GM12878 (cell line): ENCODE measurements at regions not wholly inside any gene's neighbourhood (a gene's known extent, or its start where the extent isn't known, plus 50 kb on each side); places are given as distances from the start of the nearest gene placed in this dataset.

ENCODE experiments used
- CREB1 ChIP-seq: IDR thresholded peaks from 2 replicates; pipeline ENCODE4 v1.6.1; 2012; ENCODE audit warnings: low read depth, mild to moderate bottlenecking, inconsistent platforms
- CTCF ChIP-seq, 3 experiments: IDR thresholded peaks in 2 of 3; conservative IDR thresholded peaks in 1 of 3; 2 replicates each; pipeline ENCODE4 v1.5.1; 2011; ENCODE audit warnings: low read depth in 3 of 3, low read length in 3 of 3, mild to moderate bottlenecking in 3 of 3, control low read depth in 2 of 3, moderate library complexity in 2 of 3, inconsistent platforms in 1 of 3, mixed read lengths in 1 of 3; ENCODE audit not compliant: control insufficient read depth in 2 of 3, insufficient read depth in 1 of 3; ENCODE audit errors: extremely low read depth in 1 of 3
- IKZF1 ChIP-seq: fragments of 450-650 bp; conservative IDR thresholded peaks from 2 replicates; pipeline ENCODE4 v1.6.1; 2017; ENCODE audit warnings: antibody characterized with exemption, mild to moderate bottlenecking
- IRF3 ChIP-seq: fragments of 450-650 bp; IDR thresholded peaks from 2 replicates; pipeline ENCODE4 v1.6.1; 2014; ENCODE audit warnings: mild to moderate bottlenecking
- KDM1A ChIP-seq: fragments of 200-600 bp; sonication (generic); IDR thresholded peaks from 2 replicates; pipeline ENCODE4 v1.6.1; 2016; ENCODE audit warnings: borderline replicate concordance
- NFYB ChIP-seq: IDR thresholded peaks from 2 replicates; pipeline ENCODE4 v1.6.1; 2011; ENCODE audit warnings: low read depth, mild to moderate bottlenecking, low read length, improper control_type of control experiment, moderate library complexity; ENCODE audit not compliant: insufficient read depth
- POLR2A ChIP-seq: IDR thresholded peaks from 2 replicates; pipeline ENCODE4 v1.6.1; 2011; ENCODE audit warnings: low read depth, mild to moderate bottlenecking, low read length
- POLR2AphosphoS2 ChIP-seq: IDR thresholded peaks from 2 replicates; pipeline ENCODE4 v1.6.1; 2011; ENCODE audit warnings: low read depth, mild to moderate bottlenecking, low read length, improper control_type of control experiment, moderate library complexity
- PRDM15 ChIP-seq: fragments of 450-650 bp; formaldehyde crosslinking; IDR thresholded peaks from 2 replicates; pipeline ENCODE4 v1.4.0; 2020; ENCODE audit warnings: mild to moderate bottlenecking, moderate library complexity
- ZZZ3 ChIP-seq: IDR thresholded peaks from 2 replicates; pipeline ENCODE4 v1.6.1; 2011; ENCODE audit warnings: low read depth; ENCODE audit not compliant: control insufficient read depth, insufficient read length

DNA sequence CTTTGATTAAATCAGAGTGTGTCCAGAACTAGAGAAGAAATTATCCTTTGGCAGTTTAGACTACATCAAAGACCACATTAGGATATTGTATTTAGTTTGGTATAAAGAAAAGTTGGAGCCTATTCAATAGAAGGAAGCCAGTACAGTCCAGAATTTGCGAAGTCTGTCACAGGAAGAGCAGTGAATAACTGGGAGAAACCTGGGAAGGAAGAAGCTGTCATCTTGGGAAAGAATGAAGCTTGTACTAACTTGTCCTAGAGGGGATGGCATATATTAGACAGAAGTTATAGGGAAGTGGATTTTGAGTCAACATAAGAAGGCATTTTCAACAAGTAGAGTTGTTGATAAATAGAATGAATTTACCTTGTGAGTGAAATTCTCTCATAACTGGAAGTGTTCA is 386.7 kb downstream of the LRIG3 start:
- TF ChIP-seq IKZF1 (no peak), PRDM15 (CRISPR knock-in tag) (no peak), ZZZ3 (no peak), CTCF (IDR thresholded peaks at IDR 0.05 in 2 of 3, conservative IDR thresholded peaks at IDR 0.05 in 1 of 3; ENCODE audit: control insufficient read depth in 2 of 3, extremely low read depth in 1 of 3, insufficient read depth in 1 of 3, low read depth in 3 of 3, low read length in 3 of 3) (no peak), CREB1 (no peak), NFYB (no peak), POLR2A (no peak), KDM1A (no peak), IRF3 (no peak), POLR2AphosphoS2 (no peak)
